ENCODE measurements at regions not wholly inside any gene's neighbourhood (a gene's known extent, or its start where the extent isn't known, plus 50 kb on each side); places are given as distances from the start of the nearest gene placed in this dataset.
"Not testable (repeated sequence)": the region's sequence is repeated elsewhere in the genome, so short reads cannot be mapped to it uniquely, and the experiment has no call there.

DNA sequence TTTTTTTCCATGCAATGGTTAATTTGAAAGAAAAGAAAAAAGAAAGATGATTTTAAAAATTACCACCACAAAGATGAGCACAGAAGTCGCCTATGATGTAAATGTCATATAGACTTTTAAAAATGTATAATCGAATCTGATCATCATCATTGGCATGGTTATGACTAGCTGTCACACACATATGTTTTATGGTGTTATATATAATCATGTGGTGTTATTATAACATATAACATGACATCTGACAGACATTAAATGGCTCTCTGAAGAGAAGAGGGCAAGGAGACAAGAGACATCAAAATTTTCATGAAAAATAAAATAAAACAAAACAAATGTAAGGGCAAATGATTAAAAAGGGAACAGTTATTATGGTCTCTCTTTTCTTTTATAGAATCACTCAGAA is 217.5 kb downstream of the TMEM161B start:
- Mint-ChIP-seq H3K27me3 (no peaks in the 10 kb centered on the region), H3K4me1 (no peaks in the 10 kb centered on the region), H3K27ac (no peak overlapping the region), H3K4me3 (no peak overlapping the region), H3K9me3 (peaks cover 5% of the 10 kb centered on the region), H3K36me3 (no peaks in the 10 kb centered on the region)
- no peak for ATAC-seq

DNA sequence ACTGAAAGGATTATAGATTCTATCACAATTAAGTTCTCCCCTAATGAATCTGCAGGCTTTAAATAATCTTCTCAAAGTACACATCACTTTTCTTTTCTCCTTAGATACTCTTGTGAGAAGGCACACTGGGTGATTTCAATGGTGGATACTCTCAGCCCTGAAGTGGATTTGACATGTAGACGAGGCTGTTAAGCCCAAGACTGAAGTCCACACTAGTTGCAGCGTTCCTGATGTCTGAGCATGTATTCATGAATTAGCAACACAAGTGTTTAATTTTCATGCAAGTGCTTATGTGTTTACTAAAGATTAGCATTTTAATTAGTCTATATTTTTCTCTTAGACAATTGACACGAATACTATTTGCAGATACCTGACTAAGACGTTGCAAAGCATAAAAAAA is 218.9 kb downstream of the TMEM161B start:
- Mint-ChIP-seq H3K36me3 (no peaks in the 10 kb centered on the region), H3K4me3 (no peak overlapping the region), H3K27ac (no peak overlapping the region), H3K4me1 (no peaks in the 10 kb centered on the region), H3K9me3 (peaks cover 4% of the 10 kb centered on the region), H3K27me3 (no peaks in the 10 kb centered on the region)
- no peak for ATAC-seq

- ATAC-seq: no peak
- Mint-ChIP-seq H3K36me3 (no peaks in the 10 kb centered on the region), H3K4me3 (no peak overlapping the region), H3K4me1 (no peaks in the 10 kb centered on the region), H3K27me3 (no peaks in the 10 kb centered on the region), H3K9me3 (peaks cover 2% of the 10 kb centered on the region), H3K27ac (no peak overlapping the region)
These were observed 219.5 kb downstream of the TMEM161B start for GRCh38 chr5:88049156-88049555.

DNA sequence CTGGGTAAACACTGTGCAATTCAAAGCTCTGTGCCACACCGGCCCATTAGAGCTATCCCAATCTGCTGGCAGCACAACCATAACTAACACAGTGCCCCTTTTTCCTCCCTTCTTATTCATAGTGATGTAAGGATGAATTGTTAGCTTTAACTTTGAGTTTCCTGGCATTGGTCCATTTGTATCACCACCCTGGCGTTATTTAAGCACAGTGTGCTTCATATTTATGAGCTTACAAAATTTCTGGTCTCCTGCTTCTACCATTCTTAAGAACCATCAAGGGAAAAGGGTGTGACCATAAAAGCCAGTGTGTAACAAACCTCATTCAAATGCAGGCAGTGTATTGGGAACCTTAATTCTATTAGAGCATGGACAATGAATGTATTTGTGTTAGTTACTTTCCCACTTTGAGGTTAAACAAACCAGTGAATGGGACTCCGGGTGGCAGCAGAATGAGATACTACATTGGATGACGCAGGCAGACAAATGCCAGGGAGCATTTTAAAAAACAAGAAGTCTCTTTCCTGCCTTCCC is 222.6 kb downstream of the TMEM161B start:
- Mint-ChIP-seq H3K27ac (no peak overlapping the region), H3K4me3 (no peak overlapping the region), H3K4me1 (no peaks in the 10 kb centered on the region), H3K36me3 (no peaks in the 10 kb centered on the region), H3K9me3 (peaks cover 4% of the 10 kb centered on the region), H3K27me3 (no peaks in the 10 kb centered on the region)
- ATAC-seq: no peak

- no peak overlapping the region for H3K27ac Mint-ChIP-seq
- no peaks in the 10 kb centered on the region for H3K36me3 Mint-ChIP-seq
- H3K4me1 Mint-ChIP-seq: no peaks in the 10 kb centered on the region
- no peak for ATAC-seq
- no peaks in the 10 kb centered on the region for H3K27me3 Mint-ChIP-seq
- peaks cover 4% of the 10 kb centered on the region for H3K9me3 Mint-ChIP-seq
- no peak overlapping the region for H3K4me3 Mint-ChIP-seq
These were observed 223.5 kb downstream of the TMEM161B start for GRCh38 chr5:88045165-88045564.

- H3K4me3 Mint-ChIP-seq: no peak overlapping the region
- H3K36me3 Mint-ChIP-seq: no peaks in the 10 kb centered on the region
- peaks cover 11% of the 10 kb centered on the region for H3K9me3 Mint-ChIP-seq
- H3K4me1 Mint-ChIP-seq: no peaks in the 10 kb centered on the region
- no peak for ATAC-seq
- no peaks in the 10 kb centered on the region for H3K27me3 Mint-ChIP-seq
- H3K27ac Mint-ChIP-seq: no peak overlapping the region
These were observed 234.1 kb downstream of the TMEM161B start for GRCh38 chr5:88034520-88034919.

GRCh38 chr5:88033191-88033590 is 235.5 kb downstream of the TMEM161B start:
- peaks cover 5% of the 10 kb centered on the region for H3K9me3 Mint-ChIP-seq
- no peak overlapping the region for H3K27ac Mint-ChIP-seq

GRCh38 chr5:88029011-88029410 is 239.6 kb downstream of the TMEM161B start:
- Mint-ChIP-seq H3K9me3 (no peaks in the 10 kb centered on the region), H3K27ac (no peak overlapping the region), H3K36me3 (no peaks in the 10 kb centered on the region), H3K4me3 (no peak overlapping the region), H3K4me1 (no peaks in the 10 kb centered on the region), H3K27me3 (no peaks in the 10 kb centered on the region)
- ATAC-seq: no peak

More at GRCh38 chr5:88033191-88033590, 235.5 kb downstream of the TMEM161B start:
- H3K4me1 Mint-ChIP-seq: no peaks in the 10 kb centered on the region
- H3K27me3 Mint-ChIP-seq: no peaks in the 10 kb centered on the region
- ATAC-seq: no peak
- H3K36me3 Mint-ChIP-seq: no peaks in the 10 kb centered on the region
- no peak overlapping the region for H3K4me3 Mint-ChIP-seq

- H3K4me3 Mint-ChIP-seq: no peak overlapping the region
- no peaks in the 10 kb centered on the region for H3K4me1 Mint-ChIP-seq
- H3K27me3 Mint-ChIP-seq: no peaks in the 10 kb centered on the region
- no peaks in the 10 kb centered on the region for H3K9me3 Mint-ChIP-seq
- H3K27ac Mint-ChIP-seq: no peak overlapping the region
- ATAC-seq: no peak
- H3K36me3 Mint-ChIP-seq: no peaks in the 10 kb centered on the region
These were observed 247.5 kb downstream of the TMEM161B start for GRCh38 chr5:88021141-88021540.

DNA sequence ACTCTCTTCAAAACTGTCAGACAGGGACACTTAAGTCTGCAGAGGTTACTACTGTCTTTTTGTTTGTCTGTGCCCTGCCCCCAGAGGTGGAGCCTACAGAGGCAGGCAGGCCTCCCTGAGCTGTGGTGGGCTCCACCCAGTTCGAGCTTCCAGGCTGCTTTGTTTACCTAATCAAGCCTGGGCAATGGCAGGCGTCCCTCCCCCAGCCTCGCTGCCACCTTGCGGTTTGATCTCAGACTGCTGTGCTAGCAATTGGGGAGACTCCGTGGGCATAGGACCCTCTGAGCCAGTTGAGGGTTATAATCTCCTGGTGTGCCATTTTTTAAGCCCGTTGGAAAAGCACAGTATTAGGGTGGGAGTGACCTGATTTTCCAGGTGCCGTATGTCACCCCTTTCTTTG is 253.7 kb downstream of the TMEM161B start:
- not testable (repeated sequence) for H3K36me3 Mint-ChIP-seq, H3K27me3 Mint-ChIP-seq, H3K9me3 Mint-ChIP-seq, H3K4me3 Mint-ChIP-seq, H3K27ac Mint-ChIP-seq, ATAC-seq, H3K4me1 Mint-ChIP-seq

GRCh38 chr5:88000877-88001276 is 267.8 kb downstream of the TMEM161B start:
- H3K27me3 Mint-ChIP-seq: no peaks in the 10 kb centered on the region
- no peak overlapping the region for H3K4me3 Mint-ChIP-seq
- peaks cover 7% of the 10 kb centered on the region for H3K9me3 Mint-ChIP-seq
- no peaks in the 10 kb centered on the region for H3K4me1 Mint-ChIP-seq
- H3K27ac Mint-ChIP-seq: no peak overlapping the region
- H3K36me3 Mint-ChIP-seq: no peaks in the 10 kb centered on the region
- no peak for ATAC-seq

- Mint-ChIP-seq H3K9me3 (peaks cover 7% of the 10 kb centered on the region), H3K4me3 (no peak overlapping the region), H3K36me3 (no peaks in the 10 kb centered on the region), H3K27me3 (no peaks in the 10 kb centered on the region), H3K27ac (no peak overlapping the region), H3K4me1 (no peaks in the 10 kb centered on the region)
- ATAC-seq: no peak
These were observed 271.0 kb downstream of the TMEM161B start for GRCh38 chr5:87997662-87998061.

DNA sequence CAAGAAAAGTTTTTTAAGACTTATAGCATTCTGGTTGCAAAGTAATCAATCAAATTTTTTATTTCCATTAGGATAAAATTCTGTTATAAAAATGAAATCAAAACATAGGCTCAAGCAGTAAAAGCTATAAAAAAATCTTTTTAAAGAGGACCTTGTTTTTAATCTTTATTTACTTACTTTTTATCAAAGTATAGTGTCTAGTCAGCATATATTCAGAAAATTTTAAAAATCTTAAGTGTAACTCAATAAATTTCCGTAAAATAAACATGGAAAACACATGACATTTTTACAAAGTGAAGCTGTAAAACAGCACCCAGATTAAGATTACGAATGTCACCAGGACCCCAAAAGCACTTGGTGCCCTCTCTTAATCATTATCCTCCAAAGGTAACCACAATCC is 302.4 kb downstream of the TMEM161B start:
- no peaks in the 10 kb centered on the region for H3K9me3 Mint-ChIP-seq
- no peaks in the 10 kb centered on the region for H3K36me3 Mint-ChIP-seq
- no peak overlapping the region for H3K27ac Mint-ChIP-seq
- no peaks in the 10 kb centered on the region for H3K27me3 Mint-ChIP-seq
- ATAC-seq: no peak
- no peaks in the 10 kb centered on the region for H3K4me1 Mint-ChIP-seq
- H3K4me3 Mint-ChIP-seq: no peak overlapping the region

- peaks cover 11% of the 10 kb centered on the region for H3K27me3 Mint-ChIP-seq
- no peak for ATAC-seq
- H3K9me3 Mint-ChIP-seq: peaks cover 4% of the 10 kb centered on the region
- no peak overlapping the region for H3K4me3 Mint-ChIP-seq
- no peaks in the 10 kb centered on the region for H3K4me1 Mint-ChIP-seq
- no peaks in the 10 kb centered on the region for H3K36me3 Mint-ChIP-seq
- H3K27ac Mint-ChIP-seq: no peak overlapping the region
These were observed 314.5 kb downstream of the TMEM161B start for GRCh38 chr5:87954121-87954520.

- peaks cover 4% of the 10 kb centered on the region for H3K9me3 Mint-ChIP-seq
- H3K4me3 Mint-ChIP-seq: no peak overlapping the region
- H3K27me3 Mint-ChIP-seq: peaks cover 11% of the 10 kb centered on the region
- no peaks in the 10 kb centered on the region for H3K36me3 Mint-ChIP-seq
- ATAC-seq: no peak
- no peak overlapping the region for H3K27ac Mint-ChIP-seq
- no peaks in the 10 kb centered on the region for H3K4me1 Mint-ChIP-seq
These were observed 317.0 kb downstream of the TMEM161B start for GRCh38 chr5:87951661-87952060.

DNA sequence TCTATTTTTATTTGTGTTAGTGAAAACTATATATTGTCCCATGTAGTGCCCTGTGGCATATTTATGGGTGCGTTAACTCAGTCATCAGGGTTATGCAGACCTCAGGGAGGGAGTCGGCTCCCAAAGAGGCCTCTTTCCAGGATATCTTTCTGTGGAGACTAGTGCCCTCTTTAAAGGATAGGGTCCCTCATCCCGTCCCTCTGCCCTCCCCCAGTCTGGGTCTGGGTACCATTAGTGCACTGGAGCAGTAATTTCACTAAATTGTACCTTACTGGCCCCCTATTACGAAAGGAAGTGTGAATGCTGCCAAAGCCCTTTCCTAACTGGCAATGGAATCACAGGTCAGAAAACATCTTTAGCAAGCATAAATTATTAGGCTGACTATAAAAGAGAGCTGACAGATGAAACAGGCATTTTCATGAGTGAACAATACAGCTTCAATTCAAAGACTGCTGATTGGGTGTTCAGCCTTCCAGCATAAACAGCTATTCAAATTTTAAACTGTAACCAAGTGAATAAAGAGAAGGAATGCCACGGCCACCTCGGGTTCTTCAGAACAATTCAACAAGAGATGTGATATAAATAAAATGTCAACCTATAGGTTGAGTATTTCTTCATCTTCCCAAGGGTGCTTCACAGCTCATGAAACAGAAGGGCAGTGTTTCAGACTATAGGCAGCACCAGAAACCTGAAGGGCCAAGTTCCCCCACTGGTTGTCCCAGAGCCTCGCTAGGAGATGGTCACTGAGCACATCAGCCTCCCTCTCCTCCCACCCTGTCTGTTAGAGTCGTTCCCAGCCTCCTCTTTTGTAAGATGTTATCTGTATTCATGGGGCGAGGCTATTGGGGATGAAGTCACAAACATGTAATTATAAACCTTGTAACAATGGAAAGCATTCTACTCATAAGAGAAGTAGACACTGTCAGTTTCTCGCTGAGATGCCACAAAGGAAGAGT is 318.7 kb downstream of the TMEM161B start:
- H3K27me3 Mint-ChIP-seq: peaks cover 11% of the 10 kb centered on the region
- H3K4me1 Mint-ChIP-seq: no peaks in the 10 kb centered on the region
- peaks cover 3% of the 10 kb centered on the region for H3K9me3 Mint-ChIP-seq
- H3K4me3 Mint-ChIP-seq: no peak overlapping the region
- H3K27ac Mint-ChIP-seq: no peak overlapping the region
- H3K36me3 Mint-ChIP-seq: no peaks in the 10 kb centered on the region
- no peak for ATAC-seq
